NT2/D1 (cell line): ENCODE measurements at regions not wholly inside any gene's neighbourhood (a gene's known extent, or its start where the extent isn't known, plus 50 kb on each side); places are given as distances from the start of the nearest gene placed in this dataset.

Experiments used
- SUZ12 ChIP-seq: IDR thresholded peaks from 2 replicates; pipeline ENCODE4 v1.6.1; 2011; ENCODE audit not compliant: insufficient read length, insufficient read depth; ENCODE audit errors: extremely low read depth
- YY1 ChIP-seq: IDR thresholded peaks from 2 replicates; pipeline ENCODE4 v1.6.1; 2011; ENCODE audit not compliant: insufficient read length, insufficient read depth
- ZNF274 ChIP-seq: IDR thresholded peaks from 2 replicates; pipeline ENCODE4 v1.6.1; 2011; ENCODE audit warnings: mild to moderate bottlenecking, low read depth, low read length

DNA sequence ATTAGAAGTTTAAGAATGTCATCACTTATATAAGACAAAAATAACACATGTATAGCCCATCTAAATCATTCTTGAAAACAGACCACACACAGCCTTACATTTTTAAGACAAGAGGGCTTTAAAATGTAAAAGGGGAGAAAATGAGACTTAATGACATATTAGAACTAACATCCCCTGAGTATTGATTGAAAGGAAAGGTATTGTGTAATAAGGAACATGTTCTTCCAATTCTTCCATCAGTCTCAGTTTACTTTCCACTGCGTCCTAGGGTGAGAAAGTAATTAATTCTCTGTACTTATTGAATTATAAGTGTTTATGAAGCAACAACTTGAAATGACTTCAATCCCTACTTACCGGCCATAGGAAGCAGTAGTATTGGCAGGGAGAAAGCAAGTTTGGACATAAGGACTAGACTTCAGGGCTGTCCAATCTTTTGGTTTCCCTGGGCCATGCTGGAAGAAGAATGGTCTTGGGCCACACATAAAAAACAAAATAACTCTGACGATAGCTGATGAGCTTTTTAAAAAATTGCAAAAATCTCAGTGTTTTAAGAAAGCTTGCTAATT lies 202.7 kb upstream of the SPRY1 start:
- TF ChIP-seq YY1 (no peak), ZNF274 (no peak), SUZ12 (no peak)
